ENCODE measurements at regions not wholly inside any gene's neighbourhood (a gene's known extent, or its start where the extent isn't known, plus 50 kb on each side); places are given as distances from the start of the nearest gene placed in this dataset.

GRCh38 chr11:122036493-122036892 lies 79.5 kb downstream of the BLID start:
- no peak overlapping the region for H2BK12ac ChIP-seq (ENCODE audit: insufficient read length, low read depth, low read length)
- no peaks in the 10 kb centered on the region for H3K79me2 ChIP-seq (ENCODE audit: insufficient read depth, low read length)
- no peak overlapping the region for H3K4me2 ChIP-seq (ENCODE audit: insufficient read depth, insufficient read length, low read length)
- no peak overlapping the region for H3K27ac ChIP-seq (ENCODE audit: insufficient read length, low read depth, low read length)
- H2BK120ac ChIP-seq (ENCODE audit: low read depth, low read length, poor library complexity, severe bottlenecking), result no peak overlapping the region
- H3K27me3 ChIP-seq (ENCODE audit: insufficient read depth, low read length), result no peaks in the 10 kb centered on the region
- no peak overlapping the region for H4K5ac ChIP-seq (ENCODE audit: insufficient read length, low read depth, low read length)
- no peaks in the 10 kb centered on the region for H3K23me2 ChIP-seq (ENCODE audit: insufficient read length, low read depth, low read length, poor library complexity, severe bottlenecking)
- H2AFZ ChIP-seq (ENCODE audit: low read length), result no peak overlapping the region
- no peak overlapping the region for H3K14ac ChIP-seq (ENCODE audit: insufficient read depth, low read length)
- peaks cover 10% of the 10 kb centered on the region; the same call in 1 of the 2 replicates for H3K4me1 ChIP-seq (ENCODE audit: insufficient read depth, low read length)
- no peaks in the 10 kb centered on the region for H3K79me1 ChIP-seq (ENCODE audit: insufficient read depth, low read depth, low read length, poor library complexity, severe bottlenecking)
- H4K20me1 ChIP-seq (ENCODE audit: control insufficient read depth, insufficient read depth, insufficient read length), result no peaks in the 10 kb centered on the region
- H2BK20ac ChIP-seq (ENCODE audit: low read depth, low read length, poor library complexity, severe bottlenecking), result no peak overlapping the region
- H3K18ac ChIP-seq (ENCODE audit: insufficient read length, low read depth, low read length), result no peak overlapping the region
- Mint-ChIP-seq H3K9me3 (no peaks in the 10 kb centered on the region), H3K27ac (peak overlapping the region in 1 of 3 experiments; percentile 50; a peak in 1 of 7 replicates), H3K4me3 (no peak overlapping the region), H3K27me3 (ENCODE audit: low read depth) (peaks cover 5% of the 10 kb centered on the region), H3K36me3 (ENCODE audit: insufficient read depth in 1 of 3, low read depth in 3 of 3) (no peaks in the 10 kb centered on the region; a peak in 1 of 7 replicates), H3K4me1 (peaks cover 32 to 33% of the 10 kb centered on the region in 2 experiments)
- no peak overlapping the region for H2BK5ac ChIP-seq (ENCODE audit: insufficient read length, low read length)
- no peak for TF ChIP-seq CTCF (conservative IDR thresholded peaks at IDR 0.05)
- no peak overlapping the region for H3K23ac ChIP-seq (ENCODE audit: insufficient read length, low read depth, low read length)
- H4K91ac ChIP-seq (ENCODE audit: insufficient read length, low read depth, low read length), result no peak overlapping the region
- no peaks in the 10 kb centered on the region for H3K9me3 ChIP-seq (ENCODE audit: control insufficient read depth, low read depth, low read length)
- H3K9ac ChIP-seq (ENCODE audit: extremely low read depth, insufficient read length, low read length), result no peak overlapping the region
- no peak overlapping the region for H4K8ac ChIP-seq (replicated peaks; ENCODE audit: insufficient read length, low read depth, low read length)
- DNase-seq, result no peak
- no peak overlapping the region for H3K56ac ChIP-seq (ENCODE audit: insufficient read length, low read depth, low read length)
- WGBS (ENCODE audit: extremely low coverage, insufficient read length, low lambda C conversion rate), result no CpG with 5 or more reads among the region's 6 CpGs
- H2AK5ac ChIP-seq (ENCODE audit: insufficient read length, low read length), result no peak overlapping the region
- no peak overlapping the region for H2BK15ac ChIP-seq (ENCODE audit: low read depth, low read length)
- no peak overlapping the region for H3T11ph ChIP-seq (ENCODE audit: low read length)
- no peak overlapping the region for H3K4ac ChIP-seq (ENCODE audit: low read depth, low read length)
